Muscle layer of colon (tissue), 2 donors: ENCODE measurements at regions not wholly inside any gene's neighbourhood (a gene's known extent, or its start where the extent isn't known, plus 50 kb on each side); places are given as distances from the start of the nearest gene placed in this dataset.
"Not testable (repeated sequence)": the region's sequence is repeated elsewhere in the genome, so short reads cannot be mapped to it uniquely, and the experiment has no call there.

Experiments used
- H3K27ac ChIP-seq: one replicate; pipeline ENCODE4 v1.7.0; 2013; ENCODE audit warnings: low read depth, mild to moderate bottlenecking, low read length, moderate library complexity
- H3K27me3 ChIP-seq, 2 donors: one replicate each; pipeline ENCODE4 v1.7.0; 2013; ENCODE audit warnings: low read length in 2 of 2, mild to moderate bottlenecking in 2 of 2; ENCODE audit not compliant: insufficient read depth in 2 of 2, control insufficient read depth in 1 of 2
- H3K36me3 ChIP-seq: one replicate; pipeline ENCODE4 v1.7.0; 2013; ENCODE audit warnings: mild to moderate bottlenecking, low read length; ENCODE audit not compliant: insufficient read depth
- H3K4me1 ChIP-seq: one replicate; pipeline ENCODE4 v1.7.0; 2013; ENCODE audit warnings: mild to moderate bottlenecking, low read length; ENCODE audit not compliant: insufficient read depth
- H3K4me3 ChIP-seq, 2 donors: one replicate each; pipeline ENCODE4 v1.7.0; 2013; ENCODE audit warnings: low read length in 2 of 2, low read depth in 1 of 2, mild to moderate bottlenecking in 1 of 2, moderate library complexity in 1 of 2
- H3K9ac ChIP-seq: one replicate; pipeline ENCODE4 v1.7.0; 2013; ENCODE audit warnings: low read length
- H3K9me3 ChIP-seq: one replicate; pipeline ENCODE4 v1.7.0; 2013; ENCODE audit warnings: mild to moderate bottlenecking, low read length
- donor health status: abdominal sarcoma.
- donor health status: Adenocarcinoma of cecum.

DNA sequence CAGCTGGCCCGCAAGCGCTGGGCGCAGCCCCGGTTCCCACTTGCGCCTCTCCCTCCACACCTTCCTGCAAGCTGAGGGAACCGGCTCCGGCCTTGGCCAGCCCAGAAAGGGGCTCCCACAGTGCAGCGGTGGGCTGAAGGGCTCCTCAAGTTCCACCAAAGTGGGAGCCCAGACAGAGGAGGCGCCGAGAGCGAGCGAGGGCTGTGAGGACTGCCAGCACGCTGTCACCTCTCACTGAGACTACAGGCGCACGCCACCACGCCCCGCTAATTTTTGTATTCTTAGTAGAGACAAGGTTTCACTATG, 103.3 kb upstream of the KMT2C start:
- not testable (repeated sequence) for H3K36me3 ChIP-seq, H3K9me3 ChIP-seq, H3K9ac ChIP-seq, H3K27ac ChIP-seq, H3K4me3 ChIP-seq, H3K27me3 ChIP-seq, H3K4me1 ChIP-seq

DNA sequence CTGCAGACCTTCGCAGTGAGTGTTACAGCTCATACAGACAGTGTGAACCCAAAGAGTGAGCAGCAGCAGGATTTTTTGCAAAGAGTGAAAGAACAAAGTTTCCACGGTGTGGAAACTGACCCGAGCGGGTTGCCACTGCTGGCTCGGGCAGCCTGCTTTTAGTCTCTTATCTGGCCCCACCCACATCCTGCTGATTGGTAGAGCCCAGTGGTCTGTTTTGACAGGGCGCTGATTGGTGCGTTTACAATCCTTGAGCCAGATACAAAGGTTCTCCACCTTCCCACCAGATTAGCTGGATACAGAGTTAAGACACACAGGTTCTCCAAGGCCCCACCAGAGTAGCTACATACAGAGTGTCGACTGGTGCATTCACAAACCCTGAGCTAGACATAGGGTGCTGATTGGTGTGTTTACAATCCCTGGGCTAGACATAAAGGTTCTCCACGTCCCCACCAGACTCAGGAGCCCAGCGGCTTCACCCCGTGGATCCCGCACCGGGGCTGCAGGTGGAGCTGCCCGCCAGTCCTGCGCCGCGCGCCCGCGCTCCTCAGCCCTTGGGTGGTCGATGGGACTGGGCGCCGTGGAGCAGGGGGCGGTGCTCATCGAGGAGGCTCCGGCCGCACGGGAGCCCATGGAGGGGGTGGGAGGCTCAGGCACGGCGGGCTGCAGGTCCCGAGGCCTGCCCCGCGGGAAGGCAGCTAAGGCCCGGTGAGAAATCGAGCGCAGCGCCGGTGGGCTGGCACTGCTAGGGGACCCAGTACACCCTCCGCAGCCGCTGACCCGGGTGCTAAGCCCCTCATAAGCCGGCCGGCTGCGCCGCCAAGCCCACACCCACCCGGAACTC, 102.8 kb upstream of the KMT2C start:
- not testable (repeated sequence) for H3K27ac ChIP-seq, H3K4me3 ChIP-seq, H3K9me3 ChIP-seq, H3K36me3 ChIP-seq, H3K9ac ChIP-seq, H3K27me3 ChIP-seq, H3K4me1 ChIP-seq

DNA sequence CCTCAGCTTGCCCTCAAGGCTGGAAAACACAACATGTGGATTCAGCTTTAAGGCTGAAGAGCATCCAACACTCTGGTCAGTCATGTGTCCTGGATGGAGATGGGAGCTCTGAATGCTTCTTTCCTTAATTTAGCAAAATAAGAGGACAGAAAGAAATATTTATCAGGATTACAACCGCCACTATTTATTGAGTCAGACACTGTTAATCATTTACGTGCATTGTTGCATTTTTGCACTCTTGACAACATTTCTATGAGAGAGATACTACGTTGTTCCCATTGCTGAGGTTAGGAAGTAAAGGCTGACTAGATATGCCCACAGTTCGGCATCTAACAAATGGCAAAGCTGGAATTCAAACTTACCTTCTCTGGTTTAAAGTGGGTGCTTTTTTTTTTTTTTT, 101.8 kb upstream of the KMT2C start:
- Histone ChIP-seq H3K4me3 (no peak overlapping the region), H3K9me3 (no peaks in the 10 kb centered on the region), H3K27ac (no peak overlapping the region), H3K36me3 (no peaks in the 10 kb centered on the region), H3K27me3 (no peaks in the 10 kb centered on the region), H3K9ac (no peak overlapping the region), H3K4me1 (no peaks in the 10 kb centered on the region)

DNA sequence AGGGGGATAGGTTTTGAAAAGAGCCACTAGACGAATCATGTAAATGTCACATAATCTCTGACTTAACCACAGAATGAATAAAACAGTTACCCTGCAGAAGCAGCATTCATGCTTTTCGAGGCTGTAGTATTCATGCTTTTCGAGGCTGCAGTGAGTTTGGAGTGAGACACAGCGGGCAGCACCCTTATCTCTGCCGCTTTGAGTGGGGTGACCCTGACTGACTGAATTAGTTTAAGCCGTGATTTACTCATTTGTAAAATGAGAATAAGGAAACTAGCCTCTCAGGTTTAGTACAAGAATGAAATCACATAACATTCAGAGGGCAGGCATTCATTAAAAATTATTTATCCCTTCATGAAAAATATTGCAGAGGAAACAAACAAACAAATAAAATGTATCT, 92.8 kb upstream of the KMT2C start:
- Histone ChIP-seq H3K4me1 (no peaks in the 10 kb centered on the region), H3K9ac (no peak overlapping the region), H3K27me3 (no peaks in the 10 kb centered on the region), H3K36me3 (no peaks in the 10 kb centered on the region), H3K9me3 (no peaks in the 10 kb centered on the region), H3K27ac (no peak overlapping the region), H3K4me3 (no peak overlapping the region)

DNA sequence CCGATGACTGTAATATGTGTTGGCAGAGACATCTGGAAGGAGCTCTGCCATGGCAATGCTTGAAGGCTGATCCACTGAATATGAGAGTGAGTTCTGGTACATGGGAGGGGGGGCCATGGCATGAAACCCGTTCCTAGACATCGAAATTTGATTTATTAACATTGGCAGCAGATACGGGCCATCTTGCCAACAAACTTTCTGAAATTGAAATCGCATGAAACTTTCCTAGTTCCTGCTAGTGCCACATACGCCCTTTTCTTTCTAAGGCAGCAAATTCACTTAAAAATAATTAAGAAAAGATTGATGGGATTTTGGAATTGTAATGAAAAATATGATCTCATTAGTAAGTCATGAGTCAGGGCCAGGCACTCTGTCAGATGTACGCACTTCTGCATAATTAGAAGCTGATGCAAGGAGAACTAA, 91.8 kb upstream of the KMT2C start:
- no peaks in the 10 kb centered on the region for H3K27me3 ChIP-seq
- H3K27ac ChIP-seq, result no peak overlapping the region
- no peaks in the 10 kb centered on the region for H3K9me3 ChIP-seq
- H3K36me3 ChIP-seq, result no peaks in the 10 kb centered on the region
- H3K4me1 ChIP-seq, result peaks cover 3% of the 10 kb centered on the region
- H3K4me3 ChIP-seq, result no peak overlapping the region
- H3K9ac ChIP-seq, result no peak overlapping the region

DNA sequence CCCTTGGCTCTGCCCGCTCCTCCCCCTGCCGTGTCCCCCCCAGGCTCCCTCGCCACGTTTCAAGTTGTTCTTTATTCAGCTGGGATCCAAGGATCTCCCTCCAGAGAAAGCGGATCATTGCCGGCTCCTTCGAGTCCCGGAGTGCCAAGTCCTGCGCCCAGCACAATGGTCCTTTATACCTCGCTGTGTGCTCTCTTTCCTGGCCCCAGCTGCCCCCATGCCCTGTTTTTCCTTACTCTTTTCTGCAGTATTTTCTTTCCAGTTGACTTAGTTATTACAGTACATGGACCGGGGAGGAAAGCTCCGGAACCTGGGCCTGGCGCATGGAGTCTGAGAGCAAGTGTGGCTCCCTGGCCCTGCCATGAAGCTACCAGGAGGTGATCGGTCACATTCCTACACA, 88.1 kb upstream of the KMT2C start:
- H3K4me1 ChIP-seq, result peaks cover 8% of the 10 kb centered on the region
- H3K27ac ChIP-seq, result no peak overlapping the region
- H3K9ac ChIP-seq, result no peak overlapping the region
- no peaks in the 10 kb centered on the region for H3K36me3 ChIP-seq
- no peaks in the 10 kb centered on the region for H3K9me3 ChIP-seq
- H3K27me3 ChIP-seq, result no peaks in the 10 kb centered on the region
- no peak overlapping the region for H3K4me3 ChIP-seq

DNA sequence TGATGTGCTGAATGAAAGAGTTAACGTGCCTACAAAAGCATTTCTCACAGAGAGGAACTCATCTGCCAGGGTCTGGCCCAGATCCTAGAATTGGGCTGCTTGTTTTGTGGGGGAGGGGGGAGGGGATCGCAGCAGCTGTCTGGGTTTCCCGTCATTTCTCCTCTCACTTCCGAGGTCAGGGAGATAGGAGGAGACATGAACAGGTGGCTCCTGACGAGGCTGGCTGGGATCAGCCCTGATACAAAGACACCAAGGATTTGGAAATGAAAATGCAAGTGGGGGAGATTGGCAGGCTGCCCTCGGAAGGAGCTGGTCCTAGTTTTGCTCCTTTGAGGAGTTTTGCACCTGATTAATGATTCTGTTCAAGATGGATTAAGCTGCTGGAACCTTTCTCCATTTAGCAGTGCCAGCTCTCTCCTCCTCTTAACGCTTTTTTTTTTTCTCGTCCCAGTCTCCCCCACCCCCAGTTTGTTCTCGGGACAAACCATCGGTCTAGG, 86.8 kb upstream of the KMT2C start:
- peaks cover 8% of the 10 kb centered on the region for H3K4me1 ChIP-seq
- peak overlapping the region; percentile 16 to 33 for H3K4me3 ChIP-seq
- no peaks in the 10 kb centered on the region for H3K9me3 ChIP-seq
- no peaks in the 10 kb centered on the region for H3K27me3 ChIP-seq
- no peak overlapping the region for H3K9ac ChIP-seq
- no peak overlapping the region for H3K27ac ChIP-seq
- no peaks in the 10 kb centered on the region for H3K36me3 ChIP-seq

DNA sequence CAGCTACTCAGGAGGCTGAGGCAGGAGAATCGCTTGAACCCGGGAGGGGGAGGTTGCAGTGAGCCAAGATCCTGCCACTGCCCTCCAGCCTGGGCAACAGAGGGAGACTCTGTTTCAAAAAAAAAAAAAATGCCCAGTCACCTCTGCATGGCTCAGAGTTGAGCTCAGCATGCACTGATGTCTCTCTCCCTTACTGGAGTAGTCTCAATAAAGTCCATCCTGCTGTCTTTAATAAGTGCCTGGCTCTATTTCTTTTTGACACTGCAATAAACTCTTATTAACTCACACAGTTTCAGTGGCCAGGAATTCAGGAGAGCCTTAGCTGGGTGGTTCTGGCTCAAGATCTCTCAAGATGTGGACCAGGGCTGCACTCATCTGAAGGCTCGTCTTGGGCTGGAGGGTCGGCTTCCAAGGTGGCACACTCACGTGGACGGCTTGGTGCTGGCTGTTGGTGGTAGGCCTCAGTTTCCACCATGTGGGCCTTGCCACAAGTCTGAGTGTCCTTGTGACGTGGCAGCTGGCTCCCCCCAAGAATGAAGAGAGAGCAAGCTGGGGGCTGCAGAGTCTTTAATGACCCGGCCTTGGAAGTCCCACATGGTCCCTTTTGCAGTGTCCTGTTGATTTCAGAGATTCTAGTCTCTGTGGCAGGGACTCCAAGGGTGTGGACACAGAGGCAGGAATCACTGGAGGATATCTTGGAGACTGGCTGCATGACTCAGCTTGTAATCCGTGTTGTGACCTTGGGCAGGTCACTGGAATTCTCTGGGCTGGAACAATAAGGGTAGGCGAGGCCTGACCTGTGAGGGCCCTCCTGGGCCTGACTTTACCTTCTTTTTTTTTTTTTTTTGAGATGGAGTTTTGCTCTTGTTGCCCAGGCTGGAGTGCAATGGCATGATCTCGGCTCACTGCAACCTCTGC, 85.9 kb upstream of the KMT2C start:
- Histone ChIP-seq H3K9me3 (no peaks in the 10 kb centered on the region), H3K4me1 (peaks cover 8% of the 10 kb centered on the region), H3K27me3 (no peaks in the 10 kb centered on the region), H3K27ac (no peak overlapping the region), H3K36me3 (no peaks in the 10 kb centered on the region), H3K9ac (no peak overlapping the region), H3K4me3 (no peak overlapping the region)

DNA sequence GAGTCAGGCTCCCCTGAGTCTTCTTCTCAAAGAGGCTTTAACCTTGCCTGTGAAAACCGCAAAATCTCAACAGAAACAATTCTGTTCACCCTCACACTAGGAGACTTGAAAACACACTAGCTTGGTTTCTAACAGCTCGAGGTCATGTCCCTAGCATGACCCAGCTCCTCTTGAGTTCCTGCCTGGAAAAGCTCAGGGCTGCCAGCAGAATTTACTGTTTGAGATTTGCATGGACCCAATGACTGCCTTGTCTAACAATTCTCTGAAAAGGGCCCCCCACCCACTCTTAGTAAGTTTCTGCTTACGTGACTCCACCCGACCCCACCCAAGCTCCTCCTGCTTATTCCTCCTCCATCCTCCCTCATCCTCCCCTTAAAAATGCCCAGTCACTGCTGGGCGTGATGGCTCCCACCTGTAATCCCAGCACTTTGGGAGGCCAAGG, 85.1 kb upstream of the KMT2C start:
- no peaks in the 10 kb centered on the region for H3K36me3 ChIP-seq
- H3K4me1 ChIP-seq, result peaks cover 8% of the 10 kb centered on the region
- H3K27ac ChIP-seq, result no peak overlapping the region
- H3K9me3 ChIP-seq, result no peaks in the 10 kb centered on the region
- H3K4me3 ChIP-seq, result no peak overlapping the region
- no peak overlapping the region for H3K9ac ChIP-seq
- no peaks in the 10 kb centered on the region for H3K27me3 ChIP-seq

DNA sequence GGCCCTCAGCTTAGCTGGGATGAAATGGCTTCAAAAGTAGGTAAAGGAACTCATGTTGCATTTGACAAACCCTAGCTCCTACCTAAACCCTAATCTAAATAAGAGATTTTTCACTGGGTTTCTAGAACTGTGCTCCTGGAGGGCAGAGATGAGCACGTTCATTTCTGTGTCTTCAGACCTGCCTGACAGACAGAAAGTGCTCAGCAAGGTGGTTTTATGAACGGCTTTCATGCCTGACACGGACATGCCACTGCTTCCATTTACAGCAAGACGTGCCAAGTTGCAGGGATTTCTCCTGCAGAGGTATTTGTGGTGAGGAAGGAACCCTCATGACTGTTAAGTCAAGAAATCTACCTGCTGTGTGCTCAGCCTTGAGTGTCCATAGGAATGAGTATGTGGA, 83.5 kb upstream of the KMT2C start:
- Histone ChIP-seq H3K4me3 (no peak overlapping the region), H3K9ac (no peak overlapping the region), H3K36me3 (no peaks in the 10 kb centered on the region), H3K27ac (no peak overlapping the region), H3K9me3 (no peaks in the 10 kb centered on the region), H3K4me1 (peaks cover 8% of the 10 kb centered on the region), H3K27me3 (no peaks in the 10 kb centered on the region)

DNA sequence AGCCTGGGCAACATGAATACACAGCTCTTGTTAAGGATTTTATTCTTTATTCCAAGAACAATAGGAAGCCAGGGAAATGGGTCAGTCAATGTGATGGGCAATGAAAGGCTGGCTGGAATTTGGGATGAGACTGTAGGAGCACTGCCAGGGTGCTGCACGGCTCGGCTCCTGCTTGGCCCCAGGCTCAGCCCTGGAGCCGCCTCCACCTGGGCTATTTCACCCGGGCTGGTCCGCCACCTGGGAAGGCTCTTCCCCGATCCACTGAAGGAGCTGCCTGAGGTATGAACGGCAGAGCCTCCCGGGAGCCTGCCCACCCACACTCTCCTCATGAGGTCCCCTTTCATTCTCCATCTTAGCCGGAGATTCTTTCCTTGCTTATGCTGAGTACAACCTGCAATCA, 80.4 kb upstream of the KMT2C start:
- Histone ChIP-seq H3K4me3 (no peak overlapping the region), H3K27ac (no peak overlapping the region), H3K27me3 (no peaks in the 10 kb centered on the region), H3K9ac (no peak overlapping the region), H3K36me3 (no peaks in the 10 kb centered on the region), H3K9me3 (no peaks in the 10 kb centered on the region), H3K4me1 (no peaks in the 10 kb centered on the region)
